Activated CD8-positive, alpha-beta T cell treated with anti-CD3 and anti-CD28 coated beads for 36 hours (primary cell): ENCODE measurements at regions not wholly inside any gene's neighbourhood (a gene's known extent, or its start where the extent isn't known, plus 50 kb on each side); places are given as distances from the start of the nearest gene placed in this dataset.

Experiments
- ATAC-seq: fragments of 200-7000 bp; cut with Tn5 transposase; one replicate; pipeline ENCODE4 v1.10.0; 2021; ENCODE audit warnings: mild to moderate bottlenecking, moderate library complexity
- CTCF ChIA-PET: fragments of 350-600 bp; sonication (Branson Sonifier 250); formaldehyde crosslinking; loops from one replicate; lab custom pipeline; 2021; ENCODE audit warnings: antibody characterized with exemption; lab: Charles Lee
- POLR2A ChIA-PET: fragments of 350-600 bp; sonication (Branson Sonifier 250); formaldehyde crosslinking; loops from one replicate; lab custom pipeline; 2021; ENCODE audit warnings: antibody characterized with exemption; lab: Charles Lee
- DNase-seq: peaks from one replicate; pipeline ENCODE4 v3.0.0-alpha.2; 2020
- H3K27ac Mint-ChIP-seq: one replicate; pipeline ENCODE4 v1.8.0; 2021; ENCODE audit warnings: mild to moderate bottlenecking, mixed read lengths
- H3K27me3 Mint-ChIP-seq: one replicate; pipeline ENCODE4 v1.8.0; 2021; ENCODE audit warnings: mixed read lengths
- H3K36me3 Mint-ChIP-seq: one replicate; pipeline ENCODE4 v1.8.0; 2021; ENCODE audit warnings: low read depth, mixed read lengths
- H3K4me1 Mint-ChIP-seq: one replicate; pipeline ENCODE4 v1.8.0; 2021; ENCODE audit warnings: low read depth, mixed read lengths
- H3K4me3 Mint-ChIP-seq: one replicate; pipeline ENCODE4 v1.8.0; 2021; ENCODE audit warnings: mild to moderate bottlenecking, moderate library complexity, mixed read lengths
- H3K9me3 Mint-ChIP-seq: one replicate; pipeline ENCODE4 v1.8.0; 2021; ENCODE audit warnings: mixed read lengths
- CTCF ChIP-seq: fragments of 200-600 bp; IDR thresholded peaks from one replicate; pipeline ENCODE4 v1.8.0; 2022; ENCODE audit warnings: antibody characterized with exemption, mild to moderate bottlenecking
- intact Hi-C: fragments of 100-400 bp; cut with micrococcal nuclease; formaldehyde crosslinking; loops from one replicate; pipeline ENCODE4 v1.10.0; 2022

GRCh38 chr10:44619975-44620374, 235.1 kb upstream of the CXCL12 start:
- no peaks in the 10 kb centered on the region for H3K4me1 Mint-ChIP-seq
- H3K27ac Mint-ChIP-seq = no peak overlapping the region

GRCh38 chr10:44627591-44628354, 242.9 kb upstream of the CXCL12 start:
- CTCF ChIA-PET = no interaction called here
- Mint-ChIP-seq H3K36me3 (no peaks in the 10 kb centered on the region), H3K27me3 (no peaks in the 10 kb centered on the region), H3K4me3 (no peak overlapping the region), H3K9me3 (no peaks in the 10 kb centered on the region), H3K27ac (no peak overlapping the region), H3K4me1 (no peaks in the 10 kb centered on the region)
- intact Hi-C loops = no loop called here
- no peak for DNase-seq
- POLR2A ChIA-PET = no interaction called here
- no peak for ATAC-seq
- TF ChIP-seq CTCF = no peak

More at GRCh38 chr10:44619975-44620374, 235.1 kb upstream of the CXCL12 start:
- POLR2A ChIA-PET = no interaction called here
- Mint-ChIP-seq H3K9me3 (no peaks in the 10 kb centered on the region), H3K27me3 (no peaks in the 10 kb centered on the region), H3K36me3 (no peaks in the 10 kb centered on the region), H3K4me3 (no peak overlapping the region)
- ATAC-seq = no peak
- DNase-seq = no peak
- intact Hi-C loops = no loop called here
- no peak for TF ChIP-seq CTCF
- CTCF ChIA-PET = no interaction called here

GRCh38 chr10:44628921-44629320, 244.0 kb upstream of the CXCL12 start:
- POLR2A ChIA-PET = no interaction called here
- Mint-ChIP-seq H3K27ac (no peak overlapping the region), H3K4me1 (no peaks in the 10 kb centered on the region), H3K4me3 (no peak overlapping the region), H3K36me3 (no peaks in the 10 kb centered on the region), H3K27me3 (no peaks in the 10 kb centered on the region), H3K9me3 (no peaks in the 10 kb centered on the region)
- DNase-seq = no peak
- intact Hi-C loops = no loop called here
- no peak for TF ChIP-seq CTCF
- CTCF ChIA-PET = no interaction called here
- ATAC-seq = no peak

GRCh38 chr10:44635176-44635575, 250.3 kb upstream of the CXCL12 start:
- POLR2A ChIA-PET = no interaction called here
- intact Hi-C loops = no loop called here
- DNase-seq (no peak), ATAC-seq (no peak)
- CTCF ChIA-PET = no interaction called here
- no peak for TF ChIP-seq CTCF
- no peaks in the 10 kb centered on the region for H3K9me3 Mint-ChIP-seq
- no peaks in the 10 kb centered on the region for H3K4me1 Mint-ChIP-seq
- H3K4me3 Mint-ChIP-seq = no peak overlapping the region
- no peaks in the 10 kb centered on the region for H3K27me3 Mint-ChIP-seq
- no peaks in the 10 kb centered on the region for H3K36me3 Mint-ChIP-seq
- H3K27ac Mint-ChIP-seq = no peak overlapping the region

GRCh38 chr10:44636625-44637024, 251.7 kb upstream of the CXCL12 start:
- H3K9me3 Mint-ChIP-seq = no peaks in the 10 kb centered on the region
- no peak overlapping the region for H3K4me3 Mint-ChIP-seq
- POLR2A ChIA-PET = no interaction called here
- no peaks in the 10 kb centered on the region for H3K36me3 Mint-ChIP-seq
- intact Hi-C loops = no loop called here
- no peaks in the 10 kb centered on the region for H3K4me1 Mint-ChIP-seq
- ATAC-seq (no peak), DNase-seq (no peak)
- H3K27me3 Mint-ChIP-seq = no peaks in the 10 kb centered on the region
- no peak for TF ChIP-seq CTCF
- no peak overlapping the region for H3K27ac Mint-ChIP-seq
- CTCF ChIA-PET = no interaction called here
